GM12872 (cell line): ENCODE measurements at regions not wholly inside any gene's neighbourhood (a gene's known extent, or its start where the extent isn't known, plus 50 kb on each side); places are given as distances from the start of the nearest gene placed in this dataset.

ENCODE experiments used
- TF ChIP-seq, protein P1 (sequence below): IDR thresholded peaks from 3 replicates; pipeline ENCODE4 v1.5.1; 2011; ENCODE audit warnings: low read depth, mild to moderate bottlenecking, low read length, moderate library complexity; ENCODE audit not compliant: insufficient read depth

- TF ChIP-seq, protein P1, sequence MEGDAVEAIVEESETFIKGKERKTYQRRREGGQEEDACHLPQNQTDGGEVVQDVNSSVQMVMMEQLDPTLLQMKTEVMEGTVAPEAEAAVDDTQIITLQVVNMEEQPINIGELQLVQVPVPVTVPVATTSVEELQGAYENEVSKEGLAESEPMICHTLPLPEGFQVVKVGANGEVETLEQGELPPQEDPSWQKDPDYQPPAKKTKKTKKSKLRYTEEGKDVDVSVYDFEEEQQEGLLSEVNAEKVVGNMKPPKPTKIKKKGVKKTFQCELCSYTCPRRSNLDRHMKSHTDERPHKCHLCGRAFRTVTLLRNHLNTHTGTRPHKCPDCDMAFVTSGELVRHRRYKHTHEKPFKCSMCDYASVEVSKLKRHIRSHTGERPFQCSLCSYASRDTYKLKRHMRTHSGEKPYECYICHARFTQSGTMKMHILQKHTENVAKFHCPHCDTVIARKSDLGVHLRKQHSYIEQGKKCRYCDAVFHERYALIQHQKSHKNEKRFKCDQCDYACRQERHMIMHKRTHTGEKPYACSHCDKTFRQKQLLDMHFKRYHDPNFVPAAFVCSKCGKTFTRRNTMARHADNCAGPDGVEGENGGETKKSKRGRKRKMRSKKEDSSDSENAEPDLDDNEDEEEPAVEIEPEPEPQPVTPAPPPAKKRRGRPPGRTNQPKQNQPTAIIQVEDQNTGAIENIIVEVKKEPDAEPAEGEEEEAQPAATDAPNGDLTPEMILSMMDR = no peak
Measured at GRCh38 chr21:43329711-43330269, 97.1 kb downstream of the SIK1 start.

GRCh38 chr21:43328958-43329691 is 97.8 kb downstream of the SIK1 start:
- TF ChIP-seq, protein P1 = no peak

- TF ChIP-seq, protein P1 = no peak
Measured at GRCh38 chr21:43328185-43328957, 98.6 kb downstream of the SIK1 start.

GRCh38 chr21:43325968-43326715 is 100.8 kb downstream of the SIK1 start:
- TF ChIP-seq, protein P1 = no peak

GRCh38 chr21:43325036-43325435 is 101.9 kb downstream of the SIK1 start:
- TF ChIP-seq, protein P1 = no peak

- TF ChIP-seq, protein P1 = no peak
Measured at GRCh38 chr21:43324596-43324995, 102.3 kb downstream of the SIK1 start.
